SH-SY5Y (cell line): ENCODE measurements at regions not wholly inside any gene's neighbourhood (a gene's known extent, or its start where the extent isn't known, plus 50 kb on each side); places are given as distances from the start of the nearest gene placed in this dataset.

Source experiments
- GATA2 ChIP-seq: IDR thresholded peaks from 2 replicates; pipeline ENCODE4 v1.6.1; 2011; ENCODE audit warnings: mild to moderate bottlenecking, low read depth, low read length
- GATA3 ChIP-seq: IDR thresholded peaks from 2 replicates; pipeline ENCODE4 v1.6.1; 2011; ENCODE audit warnings: low read depth, mild to moderate bottlenecking, low read length, moderate library complexity

DNA sequence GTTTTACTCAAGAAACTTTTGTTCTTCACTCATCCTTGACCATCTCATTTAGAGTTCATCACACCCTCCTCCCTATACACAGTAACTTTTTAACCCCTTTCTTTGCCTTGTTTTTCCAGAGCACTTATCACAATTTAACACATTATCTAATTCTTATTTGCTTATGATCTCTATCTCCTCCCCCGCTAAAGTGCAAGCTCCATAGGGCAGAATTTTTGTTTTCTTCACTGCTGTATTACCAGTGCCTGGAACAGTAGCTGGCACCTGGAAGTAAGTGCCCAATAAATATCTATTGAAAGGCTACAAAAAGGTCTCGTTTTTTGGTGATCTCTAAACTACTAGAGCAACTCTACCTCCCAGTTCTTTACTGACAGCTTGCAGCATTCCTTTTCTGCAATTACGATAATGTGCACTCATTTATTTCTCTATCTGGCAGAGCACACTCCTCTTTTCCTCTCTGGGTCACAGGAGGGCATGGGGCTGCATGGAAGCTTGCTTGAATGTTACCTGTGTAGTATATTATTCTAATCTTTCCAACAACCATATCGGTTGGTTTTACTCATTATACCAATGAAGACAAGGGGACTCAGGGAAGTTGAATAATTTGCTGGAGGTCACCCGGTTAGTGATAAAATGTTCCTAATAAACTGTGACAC is 57.4 kb upstream of the CHST9 start:
- TF ChIP-seq GATA3, result no peak
- no peak for TF ChIP-seq GATA2
